Neural cell (in vitro differentiated cells): ENCODE measurements at regions not wholly inside any gene's neighbourhood (a gene's known extent, or its start where the extent isn't known, plus 50 kb on each side); places are given as distances from the start of the nearest gene placed in this dataset.

ENCODE experiments used
- CTCF ChIP-seq: fragments of 450-650 bp; IDR thresholded peaks from 2 replicates; pipeline ENCODE4 v1.5.1; 2014; ENCODE audit warnings: antibody characterized with exemption, mild to moderate bottlenecking, moderate library complexity; ENCODE audit not compliant: poor library complexity, severe bottlenecking
- EP300 ChIP-seq: fragments of 450-650 bp; conservative IDR thresholded peaks from 2 replicates; pipeline ENCODE4 v1.6.1; 2014; ENCODE audit warnings: antibody characterized with exemption, mild to moderate bottlenecking, moderate library complexity; ENCODE audit not compliant: poor library complexity, severe bottlenecking
- EZH2 ChIP-seq: fragments of 200-600, 300-800 bp; shearing (Covaris generic), sonication (generic); IDR thresholded peaks from 2 replicates; pipeline ENCODE4 v1.6.1; 2014; ENCODE audit warnings: antibody characterized with exemption, low read length, borderline replicate concordance, mild to moderate bottlenecking; ENCODE audit not compliant: insufficient read depth, poor library complexity, severe bottlenecking
- POLR2AphosphoS5 ChIP-seq: IDR thresholded peaks from 2 replicates; pipeline ENCODE4 v1.6.1; 2012
- RAD21 ChIP-seq: fragments of 450-650 bp; conservative IDR thresholded peaks from 2 replicates; pipeline ENCODE4 v1.6.1; 2014; ENCODE audit warnings: antibody characterized with exemption, mild to moderate bottlenecking, moderate library complexity
- REST ChIP-seq: IDR thresholded peaks from 2 replicates; pipeline ENCODE4 v1.6.1; 2012; ENCODE audit warnings: borderline replicate concordance
- SMC3 ChIP-seq: fragments of 450-650 bp; conservative IDR thresholded peaks from 2 replicates; pipeline ENCODE4 v1.6.1; 2014; ENCODE audit warnings: antibody characterized with exemption, mild to moderate bottlenecking, moderate library complexity; ENCODE audit not compliant: poor library complexity
- TAF1 ChIP-seq: IDR thresholded peaks from 2 replicates; pipeline ENCODE4 v1.6.1; 2012; ENCODE audit warnings: low read depth

GRCh38 chrX:99602107-99602506, 808.0 kb downstream of the PCDH19 start:
- TF ChIP-seq EZH2 (no peak), CTCF (no peak), REST (no peak), EP300 (no peak), POLR2AphosphoS5 (no peak), TAF1 (no peak), RAD21 (no peak), SMC3 (no peak)
